D721Med (cell line): ENCODE measurements at regions not wholly inside any gene's neighbourhood (a gene's known extent, or its start where the extent isn't known, plus 50 kb on each side); places are given as distances from the start of the nearest gene placed in this dataset.

Source experiments
- DNase-seq: peaks from one replicate; pipeline ENCODE4 v3.0.0; 2011; ENCODE audit warnings: low spot score; ENCODE audit not compliant: insufficient read length
- FAIRE-seq: peaks from 2 replicates; lab custom pipeline; 2011; peaks lifted over from hg19 to GRCh38; lab: Jason Lieb, UNC
- TF ChIP-seq, protein P1 (sequence below): IDR thresholded peaks from 2 replicates; pipeline ENCODE4 v1.5.1; 2012; ENCODE audit warnings: mild to moderate bottlenecking, control low read depth; ENCODE audit not compliant: insufficient read depth; ENCODE audit errors: missing control alignments

DNA sequence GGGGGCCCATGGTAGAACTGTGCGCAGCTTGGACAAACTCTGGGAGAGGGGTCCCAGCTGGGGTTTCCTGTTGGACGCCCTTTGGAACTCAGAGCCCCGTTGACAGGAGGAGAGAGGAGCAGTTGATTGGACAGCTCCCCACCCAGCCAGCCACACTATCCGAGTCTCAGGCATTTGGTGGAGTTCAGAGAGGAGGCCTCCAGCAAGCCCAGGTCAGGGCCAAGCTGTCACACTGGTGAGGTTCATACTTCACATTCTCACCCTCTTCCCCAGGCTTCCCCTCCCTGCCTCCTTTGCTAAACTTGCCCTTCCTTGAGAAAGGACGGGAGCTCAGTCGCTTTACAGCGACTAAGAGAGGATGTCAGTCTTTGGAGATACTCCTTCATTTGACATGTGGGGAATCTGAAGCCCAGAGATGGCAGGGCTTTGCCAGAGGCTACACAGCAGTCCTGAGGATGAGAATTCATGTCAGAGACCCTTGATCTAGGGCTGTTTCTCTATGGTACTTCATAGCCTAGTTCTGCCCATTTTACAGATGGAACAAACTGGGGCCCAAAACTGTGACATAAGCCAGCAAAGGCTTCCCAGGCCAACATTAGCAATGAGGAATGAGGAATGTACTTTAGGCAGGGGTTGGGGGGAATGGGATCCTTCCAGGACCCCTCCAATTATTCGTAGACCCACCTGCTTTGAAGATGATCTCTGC is 142.2 kb downstream of the SMAD6 start:
- no peak for FAIRE-seq
- TF ChIP-seq, protein P1, sequence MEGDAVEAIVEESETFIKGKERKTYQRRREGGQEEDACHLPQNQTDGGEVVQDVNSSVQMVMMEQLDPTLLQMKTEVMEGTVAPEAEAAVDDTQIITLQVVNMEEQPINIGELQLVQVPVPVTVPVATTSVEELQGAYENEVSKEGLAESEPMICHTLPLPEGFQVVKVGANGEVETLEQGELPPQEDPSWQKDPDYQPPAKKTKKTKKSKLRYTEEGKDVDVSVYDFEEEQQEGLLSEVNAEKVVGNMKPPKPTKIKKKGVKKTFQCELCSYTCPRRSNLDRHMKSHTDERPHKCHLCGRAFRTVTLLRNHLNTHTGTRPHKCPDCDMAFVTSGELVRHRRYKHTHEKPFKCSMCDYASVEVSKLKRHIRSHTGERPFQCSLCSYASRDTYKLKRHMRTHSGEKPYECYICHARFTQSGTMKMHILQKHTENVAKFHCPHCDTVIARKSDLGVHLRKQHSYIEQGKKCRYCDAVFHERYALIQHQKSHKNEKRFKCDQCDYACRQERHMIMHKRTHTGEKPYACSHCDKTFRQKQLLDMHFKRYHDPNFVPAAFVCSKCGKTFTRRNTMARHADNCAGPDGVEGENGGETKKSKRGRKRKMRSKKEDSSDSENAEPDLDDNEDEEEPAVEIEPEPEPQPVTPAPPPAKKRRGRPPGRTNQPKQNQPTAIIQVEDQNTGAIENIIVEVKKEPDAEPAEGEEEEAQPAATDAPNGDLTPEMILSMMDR: no peak

DNA sequence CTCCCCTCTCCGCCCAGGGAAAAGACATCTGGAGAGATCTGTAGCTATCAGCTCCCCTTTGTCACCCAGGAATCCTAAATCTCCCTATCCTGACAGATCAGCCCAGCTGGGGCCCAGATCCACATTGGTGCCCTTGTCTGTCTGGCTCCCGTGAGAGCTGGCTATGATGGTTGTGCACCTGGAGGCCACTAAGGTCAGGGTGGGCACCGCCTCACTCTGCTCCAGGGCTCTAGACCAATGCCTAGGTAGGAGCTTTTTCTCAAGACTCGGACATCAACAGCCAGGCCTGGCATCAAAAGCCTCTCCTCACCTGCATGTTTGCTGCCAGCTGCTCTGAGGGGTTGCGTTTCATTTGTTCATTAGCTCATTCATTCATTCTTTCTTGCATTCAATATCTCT is 142.7 kb downstream of the SMAD6 start:
- no peak for DNase-seq
- TF ChIP-seq, protein P1: no peak
- no peak for FAIRE-seq

More for the DNA sequence above, 142.2 kb downstream of the SMAD6 start:
- DNase-seq: no peak

DNA sequence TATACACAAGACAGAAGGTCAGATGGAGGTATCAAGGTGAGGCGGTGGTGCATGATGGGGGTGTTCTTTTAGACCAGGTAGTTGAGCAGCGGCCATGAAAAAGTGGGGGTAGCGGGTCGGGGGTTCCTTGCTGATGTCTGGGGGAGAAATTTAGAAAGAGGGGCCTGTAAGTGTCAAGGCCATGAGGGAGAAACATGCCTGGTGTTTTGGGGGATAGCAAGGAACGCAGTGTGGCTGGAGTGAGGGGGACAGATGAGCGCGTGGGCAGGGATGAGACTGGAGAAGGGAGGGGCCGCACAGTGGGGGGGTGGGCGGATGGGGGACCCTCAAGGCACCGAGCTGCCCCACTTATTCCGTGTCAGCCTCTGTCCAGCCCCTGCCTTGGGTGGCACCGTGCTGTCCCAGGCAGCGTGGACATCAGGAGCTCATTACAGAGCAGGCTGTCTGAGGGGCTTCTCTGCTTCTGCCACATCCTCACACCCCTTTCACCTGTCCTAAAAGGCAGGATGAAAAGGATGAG is 143.3 kb downstream of the SMAD6 start:
- no peak for DNase-seq
- TF ChIP-seq, protein P1: no peak
- FAIRE-seq: no peak

DNA sequence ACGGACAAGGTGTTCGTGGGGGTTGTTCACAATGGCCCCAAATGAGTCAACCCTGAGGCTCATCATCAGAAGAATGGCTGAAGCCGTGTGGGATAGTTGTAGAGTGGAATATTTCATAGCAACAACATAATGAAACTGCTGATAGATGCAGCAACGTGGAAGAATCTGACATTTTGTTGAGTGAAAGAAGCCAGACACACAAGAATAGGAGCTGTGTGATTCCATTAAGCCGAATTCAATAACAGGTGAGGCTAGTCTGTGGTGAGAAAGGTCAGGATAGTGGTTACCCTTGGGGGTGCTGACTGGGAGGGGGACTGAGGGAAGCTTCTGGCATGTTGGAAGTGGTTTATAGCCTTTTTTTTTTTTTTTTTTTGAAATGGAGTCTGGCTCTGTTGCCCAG is 144.0 kb downstream of the SMAD6 start:
- TF ChIP-seq, protein P1: no peak
- FAIRE-seq: no peak
- no peak for DNase-seq

DNA sequence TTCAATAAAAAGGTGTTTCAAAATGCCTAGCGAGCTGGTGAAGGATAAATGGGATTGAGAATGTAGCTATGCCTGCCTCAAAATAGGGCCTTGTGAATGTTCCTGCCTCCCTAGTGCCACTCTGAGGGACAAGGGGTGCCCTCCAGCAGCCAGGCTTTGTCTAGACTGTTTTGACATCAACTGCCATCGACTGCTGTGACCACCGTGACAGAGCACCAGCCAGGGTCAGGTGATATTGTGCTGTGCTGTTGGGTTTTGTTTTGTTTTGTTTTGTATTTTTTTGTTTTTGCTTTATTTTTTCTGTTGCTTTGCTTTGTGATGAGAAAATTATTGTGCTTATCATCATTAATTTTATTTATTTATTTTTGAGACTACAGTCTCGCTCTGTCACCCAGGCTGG is 144.8 kb downstream of the SMAD6 start:
- no peak for DNase-seq
- TF ChIP-seq, protein P1: no peak
- FAIRE-seq: no peak

DNA sequence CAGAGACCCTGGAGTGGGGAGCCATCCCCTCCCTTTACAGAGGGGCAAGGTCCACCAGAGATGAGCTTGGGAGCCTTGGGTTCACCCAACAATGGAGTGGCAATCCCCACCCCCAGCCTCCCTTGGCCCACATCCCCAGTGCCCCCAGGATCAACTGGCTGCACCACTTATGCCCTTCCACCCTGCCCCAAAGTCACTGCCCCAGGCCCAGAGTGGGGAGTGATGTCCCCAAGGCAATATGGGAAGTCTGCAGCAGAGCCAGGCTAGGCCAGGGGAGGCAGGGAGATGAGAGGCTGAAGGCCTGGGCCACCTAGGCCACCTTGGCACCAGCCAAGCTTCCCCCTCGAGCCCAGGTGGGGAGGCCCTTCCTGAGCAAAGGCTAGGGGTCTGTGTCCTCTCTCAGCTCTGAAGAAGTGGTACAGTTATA is 145.5 kb downstream of the SMAD6 start:
- FAIRE-seq: no peak
- TF ChIP-seq, protein P1: no peak
- DNase-seq: no peak

DNA sequence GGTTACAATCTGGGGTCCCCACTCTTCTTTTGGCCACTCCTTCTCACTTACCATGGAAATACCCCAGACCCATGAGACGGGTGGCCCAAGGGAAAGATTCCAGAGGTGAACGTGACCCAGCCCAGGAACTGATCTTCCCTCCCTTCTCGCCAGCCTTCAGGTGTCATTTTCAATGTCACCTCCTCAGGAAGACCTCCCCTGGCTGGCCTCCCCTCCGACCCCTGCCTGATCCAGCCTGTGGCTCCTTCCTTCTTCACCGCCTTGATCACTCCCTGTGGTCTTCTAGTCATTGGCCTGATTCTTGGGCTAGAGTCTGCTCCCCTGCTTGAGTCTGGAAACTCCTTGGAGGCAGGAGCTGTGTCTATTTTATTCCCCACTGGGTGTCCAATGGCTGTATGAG is 146.1 kb downstream of the SMAD6 start:
- no peak for DNase-seq
- TF ChIP-seq, protein P1: no peak
- FAIRE-seq: no peak
